Left lung (tissue), 4 donors: ENCODE measurements at regions not wholly inside any gene's neighbourhood (a gene's known extent, or its start where the extent isn't known, plus 50 kb on each side); places are given as distances from the start of the nearest gene placed in this dataset.

Experiments
- ATAC-seq: fragments of 200-7000 bp; cut with Tn5 transposase; one replicate; pipeline ENCODE4 v1.9.1; 2020; ENCODE audit warnings: moderate library complexity
- DNase-seq, 4 donors: peaks; one replicate each; pipeline ENCODE4 v3.0.0-alpha.2; 2013 to 2020
- H3K27ac ChIP-seq, 2 donors: fragments of 200-600 bp; sonication (generic) in 1 of 2; one replicate each; pipeline versions ENCODE4 v1.5.0 to v1.8.0; 2020 to 2021
- H3K27me3 ChIP-seq, 2 donors: fragments of 200-600 bp; sonication (generic) in 1 of 2; one replicate each; pipeline versions ENCODE4 v1.5.0 to v1.8.0; 2020 to 2021
- H3K36me3 ChIP-seq, 2 donors: fragments of 200-600 bp; sonication (generic) in 1 of 2; one replicate each; pipeline versions ENCODE4 v1.5.0 to v1.8.0; 2020 to 2021
- H3K4me1 ChIP-seq, 2 donors: fragments of 200-600 bp; one replicate each; pipeline ENCODE4 v1.8.0; 2021
- H3K4me3 ChIP-seq, 2 donors: fragments of 200-600 bp; sonication (generic) in 1 of 2; one replicate each; pipeline versions ENCODE4 v1.5.0 to v1.8.0; 2020 to 2021; ENCODE audit warnings: mild to moderate bottlenecking in 1 of 2
- H3K9me3 ChIP-seq, 2 donors: fragments of 200-600 bp; sonication (generic) in 1 of 2; one replicate each; pipeline versions ENCODE4 v1.5.0 to v1.8.0; 2020 to 2021
- intact Hi-C, 2 donors: fragments of 100-400 bp; cut with DNase I; formaldehyde crosslinking; loops; one replicate each; pipeline versions ENCODE4 v1.11.2 to v1.14.2; 2022
- TF ChIP-seq, protein P1 (sequence below), 2 donors: fragments of 200-600 bp; sonication (generic) in 1 of 2; IDR thresholded peaks; one replicate each; pipeline versions ENCODE4 v1.5.0 to v1.8.0; 2021; ENCODE audit warnings: antibody characterized with exemption in 2 of 2
- donor health status: DM: no; HTN: yes; CAD: no.
- donor health status: DM: no; HTN: no; CAD: no.

DNA sequence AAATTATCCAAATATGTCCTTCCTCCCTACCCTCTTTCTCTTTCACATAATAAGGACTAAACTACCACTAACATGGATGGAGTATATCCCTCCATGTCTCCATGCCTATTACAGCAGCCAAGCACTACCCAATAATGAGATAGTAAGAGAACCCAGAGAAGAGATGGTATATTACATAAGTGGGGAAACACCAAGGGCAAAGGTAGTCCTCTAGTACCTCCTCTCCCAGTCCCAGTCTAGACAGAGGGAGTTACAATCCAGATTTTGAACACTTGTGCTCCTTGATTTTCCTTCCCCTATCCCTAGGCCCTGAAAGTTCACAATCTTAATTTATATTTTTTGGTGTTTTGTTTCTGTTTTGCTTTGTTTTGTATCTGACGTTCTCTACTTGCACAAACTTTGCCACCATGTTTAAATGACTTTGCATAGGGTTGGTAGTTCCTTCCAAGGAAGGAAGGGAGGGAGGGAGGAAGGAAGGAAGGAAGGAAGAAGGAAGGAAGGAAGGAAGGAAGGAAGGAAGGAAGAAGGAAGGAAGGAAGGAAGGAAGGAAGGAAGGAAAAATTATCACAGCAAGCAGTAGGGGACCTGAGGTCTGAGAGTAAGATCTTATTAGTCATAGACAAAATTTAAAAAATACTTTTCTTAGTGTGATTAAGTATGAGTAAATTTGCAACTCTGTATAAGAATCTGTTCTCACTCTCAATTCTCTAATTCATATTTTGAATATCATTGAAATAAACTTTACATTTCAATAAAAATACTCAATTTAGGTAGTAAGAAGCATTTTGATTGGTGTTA lies 521.9 kb downstream of the PTPRC start:
- Histone ChIP-seq H3K27ac (no peak overlapping the region), H3K9me3 (no peaks in the 10 kb centered on the region), H3K36me3 (no peaks in the 10 kb centered on the region), H3K4me1 (no peaks in the 10 kb centered on the region), H3K4me3 (no peak overlapping the region), H3K27me3 (no peaks in the 10 kb centered on the region)
- DNase-seq (no peak), ATAC-seq (no peak)
- intact Hi-C loops = no loop called here
- TF ChIP-seq, protein P1, sequence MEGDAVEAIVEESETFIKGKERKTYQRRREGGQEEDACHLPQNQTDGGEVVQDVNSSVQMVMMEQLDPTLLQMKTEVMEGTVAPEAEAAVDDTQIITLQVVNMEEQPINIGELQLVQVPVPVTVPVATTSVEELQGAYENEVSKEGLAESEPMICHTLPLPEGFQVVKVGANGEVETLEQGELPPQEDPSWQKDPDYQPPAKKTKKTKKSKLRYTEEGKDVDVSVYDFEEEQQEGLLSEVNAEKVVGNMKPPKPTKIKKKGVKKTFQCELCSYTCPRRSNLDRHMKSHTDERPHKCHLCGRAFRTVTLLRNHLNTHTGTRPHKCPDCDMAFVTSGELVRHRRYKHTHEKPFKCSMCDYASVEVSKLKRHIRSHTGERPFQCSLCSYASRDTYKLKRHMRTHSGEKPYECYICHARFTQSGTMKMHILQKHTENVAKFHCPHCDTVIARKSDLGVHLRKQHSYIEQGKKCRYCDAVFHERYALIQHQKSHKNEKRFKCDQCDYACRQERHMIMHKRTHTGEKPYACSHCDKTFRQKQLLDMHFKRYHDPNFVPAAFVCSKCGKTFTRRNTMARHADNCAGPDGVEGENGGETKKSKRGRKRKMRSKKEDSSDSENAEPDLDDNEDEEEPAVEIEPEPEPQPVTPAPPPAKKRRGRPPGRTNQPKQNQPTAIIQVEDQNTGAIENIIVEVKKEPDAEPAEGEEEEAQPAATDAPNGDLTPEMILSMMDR (IDR thresholded peaks at IDR 0.05) = no peak

DNA sequence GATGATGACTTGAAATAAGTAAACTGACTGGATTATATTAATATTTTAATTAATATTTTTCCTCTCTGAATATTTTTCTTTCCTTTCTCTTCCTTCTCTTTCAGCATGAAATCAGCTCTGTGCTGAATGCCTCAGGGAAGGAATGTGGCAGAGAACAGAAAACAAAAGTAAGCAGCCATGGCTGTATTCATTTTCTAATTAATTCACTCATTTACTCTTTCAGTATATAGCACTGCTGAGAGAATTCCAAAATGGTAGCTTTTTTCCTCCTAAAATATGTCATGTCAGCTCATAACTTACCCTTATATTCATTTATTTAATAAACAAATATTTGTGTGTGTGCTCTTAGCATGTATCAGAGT lies 522.5 kb downstream of the PTPRC start:
- no peak for ATAC-seq
- intact Hi-C loops = no loop called here
- H3K9me3 ChIP-seq = no peaks in the 10 kb centered on the region
- H3K36me3 ChIP-seq = no peaks in the 10 kb centered on the region
- H3K4me3 ChIP-seq = no peak overlapping the region
- DNase-seq = no peak
- no peaks in the 10 kb centered on the region for H3K4me1 ChIP-seq
- TF ChIP-seq, protein P1 (IDR thresholded peaks at IDR 0.05) = no peak
- H3K27me3 ChIP-seq = no peaks in the 10 kb centered on the region
- no peak overlapping the region for H3K27ac ChIP-seq

DNA sequence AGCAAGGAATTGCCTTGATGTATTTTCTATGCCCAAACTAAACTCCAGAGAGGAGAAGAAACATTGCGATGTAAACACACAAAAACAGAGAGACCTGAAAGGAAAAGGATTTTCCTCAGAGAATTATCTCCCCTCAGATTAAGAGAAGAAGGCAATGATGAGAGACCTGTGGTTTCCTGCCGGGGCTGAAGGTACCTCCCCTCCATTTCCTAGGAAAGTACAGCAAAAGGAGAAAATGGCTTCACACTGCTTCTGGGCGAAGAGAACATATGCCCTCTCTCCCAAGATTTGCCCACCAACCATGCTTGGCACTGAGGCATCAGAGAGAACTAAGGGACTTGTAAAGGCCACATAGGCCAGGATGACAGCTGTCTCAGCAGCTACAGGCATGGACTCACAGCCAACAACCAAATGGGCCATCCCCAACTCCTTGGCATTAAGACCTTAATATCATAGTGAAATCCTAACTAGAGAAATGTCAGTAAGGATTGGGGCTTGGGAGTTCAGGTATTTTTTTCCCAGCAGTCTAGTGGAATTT lies 523.0 kb downstream of the PTPRC start:
- DNase-seq = no peak
- no peaks in the 10 kb centered on the region for H3K9me3 ChIP-seq
- TF ChIP-seq, protein P1 (IDR thresholded peaks at IDR 0.05) = no peak
- ATAC-seq = no peak
- intact Hi-C loops = no loop called here
- no peak overlapping the region for H3K27ac ChIP-seq
- H3K27me3 ChIP-seq = no peaks in the 10 kb centered on the region
- H3K36me3 ChIP-seq = no peaks in the 10 kb centered on the region
- H3K4me1 ChIP-seq = no peaks in the 10 kb centered on the region
- H3K4me3 ChIP-seq = no peak overlapping the region

DNA sequence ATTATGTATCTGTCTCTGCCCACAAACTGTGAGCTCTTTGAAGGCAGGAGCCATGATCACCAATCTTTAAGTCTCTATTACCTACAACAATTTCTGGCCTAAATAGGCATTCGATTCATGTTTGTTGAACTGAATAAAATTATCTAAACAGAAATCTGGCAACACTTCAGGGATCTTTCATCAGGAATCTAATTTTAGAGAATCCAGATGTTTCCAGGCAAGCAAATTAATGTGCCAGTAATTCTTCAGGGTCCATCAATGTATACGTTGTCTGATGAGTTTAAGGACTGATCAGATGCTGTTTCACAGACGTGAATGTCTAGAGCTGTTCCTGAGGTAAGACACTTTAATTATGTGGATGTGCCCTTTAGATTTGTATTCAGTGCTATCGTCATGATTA lies 524.4 kb downstream of the PTPRC start:
- H3K4me3 ChIP-seq = no peak overlapping the region
- intact Hi-C loops = no loop called here
- no peaks in the 10 kb centered on the region for H3K9me3 ChIP-seq
- DNase-seq = peak in 2 of 4 donors; percentile 4 to 10
- TF ChIP-seq, protein P1 (IDR thresholded peaks at IDR 0.05) = no peak
- H3K27ac ChIP-seq = no peak overlapping the region
- H3K4me1 ChIP-seq = no peaks in the 10 kb centered on the region
- no peaks in the 10 kb centered on the region for H3K27me3 ChIP-seq
- H3K36me3 ChIP-seq = no peaks in the 10 kb centered on the region
- no peak for ATAC-seq

DNA sequence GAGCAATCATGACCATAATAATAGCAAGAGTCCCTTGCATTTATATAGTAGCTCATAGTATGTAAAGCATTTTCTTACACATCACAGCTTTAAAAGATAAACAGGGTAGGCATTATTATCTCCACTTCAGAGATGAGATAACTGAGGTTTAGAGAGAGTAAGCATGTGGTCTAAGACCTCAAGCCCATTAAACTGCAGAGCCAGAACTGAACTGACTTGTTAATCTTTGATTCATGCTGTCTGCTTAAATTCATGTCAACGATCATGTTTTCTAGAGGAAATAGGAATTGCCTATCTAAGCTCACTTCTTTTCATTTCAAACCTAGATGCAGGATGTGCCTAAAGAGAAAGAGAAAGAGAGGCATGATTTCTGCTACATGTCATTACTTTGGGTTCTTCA lies 524.8 kb downstream of the PTPRC start:
- TF ChIP-seq, protein P1 (IDR thresholded peaks at IDR 0.05) = no peak
- H3K9me3 ChIP-seq = no peaks in the 10 kb centered on the region
- H3K27me3 ChIP-seq = no peaks in the 10 kb centered on the region
- no peaks in the 10 kb centered on the region for H3K36me3 ChIP-seq
- no peaks in the 10 kb centered on the region for H3K4me1 ChIP-seq
- DNase-seq = no peak
- intact Hi-C loops = no loop called here
- no peak overlapping the region for H3K4me3 ChIP-seq
- no peak for ATAC-seq
- H3K27ac ChIP-seq = no peak overlapping the region
